GM04504 (cell line): ENCODE measurements at regions not wholly inside any gene's neighbourhood (a gene's known extent, or its start where the extent isn't known, plus 50 kb on each side); places are given as distances from the start of the nearest gene placed in this dataset.

Experiments used
- DNase-seq: peaks from one replicate; pipeline ENCODE4 v3.0.0-alpha.2; 2012; ENCODE audit warnings: low read depth

GRCh38 chr16:77592021-77592420 is 130.3 kb upstream of the NUDT7 start:
- DNase-seq = no peak

- no peak for DNase-seq
Observed at GRCh38 chr16:77594057-77594456, 128.3 kb upstream of the NUDT7 start.

- DNase-seq = no peak
Observed at GRCh38 chr16:77594799-77595596, 127.3 kb upstream of the NUDT7 start.

- DNase-seq = peak; percentile 18
Observed at GRCh38 chr16:77596261-77596660, 126.1 kb upstream of the NUDT7 start.

- DNase-seq = peak; percentile 20
Observed at GRCh38 chr16:77599793-77600415, 122.4 kb upstream of the NUDT7 start.

- no peak for DNase-seq
Observed at GRCh38 chr16:77600555-77600954, 121.8 kb upstream of the NUDT7 start.

- no peak for DNase-seq
Observed at GRCh38 chr16:77603656-77604055, 118.7 kb upstream of the NUDT7 start.

- DNase-seq = no peak
Observed at GRCh38 chr16:77610496-77610895, 111.8 kb upstream of the NUDT7 start.

GRCh38 chr16:77611386-77611785 is 110.9 kb upstream of the NUDT7 start:
- no peak for DNase-seq

GRCh38 chr16:77612596-77612995 is 109.7 kb upstream of the NUDT7 start:
- DNase-seq = no peak

GRCh38 chr16:77613095-77613494 is 109.2 kb upstream of the NUDT7 start:
- DNase-seq = no peak

- DNase-seq = no peak
Observed at GRCh38 chr16:77617553-77617952, 104.8 kb upstream of the NUDT7 start.

GRCh38 chr16:77617996-77618395 is 104.3 kb upstream of the NUDT7 start:
- no peak for DNase-seq

GRCh38 chr16:77618951-77619350 is 103.4 kb upstream of the NUDT7 start:
- no peak for DNase-seq

GRCh38 chr16:77624085-77624484 is 98.2 kb upstream of the NUDT7 start:
- no peak for DNase-seq

- no peak for DNase-seq
Observed at GRCh38 chr16:77636615-77637014, 85.7 kb upstream of the NUDT7 start.

- no peak for DNase-seq
Observed at GRCh38 chr16:77637940-77638339, 84.4 kb upstream of the NUDT7 start.

GRCh38 chr16:77643176-77643575 is 79.1 kb upstream of the NUDT7 start:
- DNase-seq = no peak

GRCh38 chr16:77645764-77646163 is 76.5 kb upstream of the NUDT7 start:
- no peak for DNase-seq

- no peak for DNase-seq
Observed at GRCh38 chr16:77647726-77648125, 74.6 kb upstream of the NUDT7 start.

GRCh38 chr16:77650761-77651160 is 71.6 kb upstream of the NUDT7 start:
- DNase-seq = no peak

- no peak for DNase-seq
Observed at GRCh38 chr16:77652399-77652798, 69.9 kb upstream of the NUDT7 start.

- no peak for DNase-seq
Observed at GRCh38 chr16:77657016-77657415, 65.3 kb upstream of the NUDT7 start.

- no peak for DNase-seq
Observed at GRCh38 chr16:77660311-77660710, 62.0 kb upstream of the NUDT7 start.
